ENCODE measurements at regions not wholly inside any gene's neighbourhood (a gene's known extent, or its start where the extent isn't known, plus 50 kb on each side); places are given as distances from the start of the nearest gene placed in this dataset.
"Not testable (repeated sequence)": the region's sequence is repeated elsewhere in the genome, so short reads cannot be mapped to it uniquely, and the experiment has no call there.

DNA sequence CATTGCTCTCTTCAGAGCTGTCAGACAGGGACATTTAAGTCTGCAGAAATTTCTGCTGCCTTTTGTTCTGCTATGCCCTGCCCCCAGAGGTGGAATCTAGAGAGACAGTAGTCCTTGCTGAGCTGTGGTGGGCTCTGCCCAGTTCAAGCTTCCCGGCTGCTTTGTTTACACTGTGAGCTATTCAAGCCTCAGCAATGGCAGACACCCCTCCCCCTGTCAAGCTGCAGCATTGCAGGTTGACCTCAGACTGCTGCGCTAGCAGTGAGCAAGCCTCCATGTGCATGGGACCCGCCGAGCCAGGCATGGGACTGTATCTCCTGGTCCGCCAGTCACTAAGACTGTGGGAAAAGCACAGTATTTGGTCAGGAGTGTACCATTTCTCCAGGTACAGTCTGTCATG, 53.6 kb upstream of the MAPK10 start:
- DNase-seq: not testable (repeated sequence)

GRCh38 chr4:86414686-86415085, 54.8 kb upstream of the MAPK10 start:
- DNase-seq: no peak

GRCh38 chr4:86416081-86416480, 56.2 kb upstream of the MAPK10 start:
- DNase-seq: no peak

DNA sequence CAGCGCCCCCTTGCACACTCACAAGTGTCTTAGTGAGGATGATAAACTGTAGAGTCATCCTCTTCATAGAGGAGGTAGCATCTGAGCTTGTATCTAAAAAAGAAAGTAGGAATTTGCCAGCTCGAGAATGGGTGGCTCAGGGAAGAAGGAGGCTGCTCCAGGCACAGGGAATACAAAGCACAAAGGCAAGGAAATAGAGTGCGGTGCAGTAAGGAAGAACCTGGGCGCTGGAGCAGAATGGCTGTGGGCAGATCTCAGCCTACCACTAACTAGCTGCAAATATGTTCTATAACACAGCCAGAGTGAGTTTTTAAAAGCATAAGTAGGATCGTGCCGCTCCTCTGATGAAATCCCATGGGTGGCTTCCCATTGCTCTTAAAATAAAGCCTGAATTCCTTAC, 61.6 kb upstream of the MAPK10 start:
- no peak for DNase-seq

DNA sequence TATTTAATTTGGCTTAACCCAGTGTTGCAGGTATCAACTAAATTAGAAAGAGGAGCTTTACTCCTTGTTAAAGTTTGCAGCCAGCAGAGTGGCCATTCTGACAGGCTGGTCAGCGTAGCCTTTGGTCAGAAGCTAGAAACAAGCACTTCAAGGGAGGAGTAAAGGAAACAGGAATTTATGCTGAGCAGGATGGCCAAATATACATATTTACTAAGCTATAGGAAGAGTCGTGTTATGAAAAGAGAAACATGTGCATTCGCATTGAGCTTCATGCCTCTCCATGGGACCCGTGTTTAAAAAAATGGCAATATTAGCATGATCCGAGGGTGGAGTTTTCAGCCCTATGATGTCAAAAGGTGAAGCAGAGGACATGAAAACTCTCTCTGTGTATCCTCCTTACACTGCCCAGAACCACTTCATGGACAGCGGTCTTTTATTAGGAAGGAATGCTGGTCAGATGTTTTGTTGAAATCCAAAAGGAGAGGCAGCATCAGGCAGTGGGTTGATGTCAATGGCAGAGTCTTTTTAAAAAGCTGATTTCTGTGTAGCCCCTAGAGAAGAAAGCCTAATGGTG, 71.8 kb upstream of the MAPK10 start:
- no peak for DNase-seq

DNA sequence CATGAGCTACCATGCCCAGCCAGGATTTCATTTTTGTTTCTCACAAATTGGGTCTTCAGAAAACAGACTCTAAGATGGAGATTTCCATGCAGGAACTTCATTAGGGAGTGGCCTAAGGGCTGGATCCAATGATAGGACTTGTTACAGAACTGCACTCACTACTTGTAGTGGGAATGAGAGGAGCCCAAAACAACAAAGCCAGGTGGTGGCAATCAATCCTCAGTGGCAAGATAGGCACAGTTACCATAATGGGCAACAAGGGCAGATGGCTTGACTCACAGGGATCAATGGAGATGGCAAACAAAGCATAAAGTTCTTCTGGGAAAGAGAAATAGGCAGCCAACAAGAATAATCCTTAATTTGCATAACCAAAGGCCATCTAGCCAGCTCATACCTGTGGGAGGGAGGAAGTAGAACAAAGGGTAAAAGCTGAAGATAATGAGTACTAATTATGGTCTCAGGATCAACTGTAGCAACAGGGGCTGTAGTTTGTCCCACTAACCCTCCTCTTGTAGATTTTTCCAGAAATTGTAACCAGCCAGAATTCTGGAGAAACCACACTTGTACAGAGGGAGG, 72.8 kb upstream of the MAPK10 start:
- no peak for DNase-seq

DNA sequence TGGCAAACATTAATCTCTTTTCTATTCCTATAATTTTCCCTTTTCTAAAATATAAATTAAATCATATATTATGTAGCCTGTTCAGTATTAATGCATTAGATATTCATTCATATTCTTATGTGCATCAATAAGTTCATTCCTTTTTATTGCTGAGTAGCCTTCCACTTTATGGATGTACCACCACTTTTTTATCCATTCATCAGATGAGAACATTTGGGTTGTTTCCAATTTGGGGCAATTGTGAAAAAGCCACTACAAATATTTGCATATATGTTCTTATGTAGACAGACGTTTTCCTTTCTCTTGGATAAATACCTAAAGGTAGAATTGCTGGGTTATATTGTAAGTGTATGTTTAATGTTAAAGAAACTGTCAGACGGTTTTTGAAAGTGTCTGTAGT, 79.4 kb upstream of the MAPK10 start:
- DNase-seq: no peak

DNA sequence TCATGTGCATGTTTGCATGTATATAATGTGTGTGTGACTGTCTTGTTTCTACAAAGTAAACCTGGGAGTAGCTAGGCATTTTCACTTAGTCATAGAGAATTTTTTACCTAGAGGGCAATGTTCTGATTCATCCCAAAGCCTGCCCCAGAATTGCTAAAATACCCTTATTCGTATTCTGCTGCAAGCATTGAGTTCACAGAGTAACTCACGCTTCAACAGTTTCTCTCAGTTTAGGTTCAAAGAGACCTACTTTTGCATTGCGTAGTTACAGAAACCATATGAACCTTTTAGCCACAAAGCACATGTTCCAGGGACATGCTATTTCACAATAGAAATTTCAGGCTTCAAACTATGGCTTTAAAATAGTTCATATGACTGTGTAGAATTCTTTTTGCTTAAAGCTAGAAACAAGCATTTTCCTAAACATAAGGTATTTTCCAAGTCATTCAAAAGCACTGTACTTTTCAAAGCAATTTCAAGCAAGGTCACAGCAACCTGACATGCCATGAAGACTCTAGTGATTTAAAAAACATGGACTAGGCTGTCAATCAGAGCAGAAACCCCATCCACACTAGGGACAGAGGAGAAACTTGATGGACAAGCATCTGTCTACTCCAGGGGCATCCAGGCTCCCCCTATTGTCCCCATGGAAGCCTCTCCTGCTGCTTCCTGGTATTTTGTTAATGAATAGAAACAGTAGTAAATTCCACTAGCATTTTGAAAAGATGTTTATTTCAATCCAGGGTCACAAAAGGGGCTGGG, 81.5 kb upstream of the MAPK10 start:
- DNase-seq: no peak

- no peak for DNase-seq
Observed at GRCh38 chr4:86442881-86443280, 83.0 kb upstream of the MAPK10 start.

DNA sequence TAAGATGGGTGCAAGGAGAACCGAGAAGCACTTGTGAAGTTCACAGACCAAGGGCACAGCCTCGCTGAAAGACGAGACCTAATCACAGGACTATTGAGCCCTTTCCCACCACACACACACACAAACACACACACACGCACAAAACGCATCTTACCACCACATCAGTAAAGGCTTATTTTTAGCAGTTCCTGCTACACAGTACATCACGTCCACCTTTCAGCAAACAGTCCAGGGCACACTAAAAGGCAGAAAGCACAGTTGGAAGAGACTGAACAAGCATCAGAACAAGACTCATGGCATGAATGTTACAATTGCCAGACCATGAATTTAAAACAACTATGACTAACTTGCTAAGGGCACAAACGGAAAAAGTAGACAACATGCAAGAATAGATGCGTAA, 83.6 kb upstream of the MAPK10 start:
- no peak for DNase-seq

GRCh38 chr4:86446996-86447395, 87.1 kb upstream of the MAPK10 start:
- no peak for DNase-seq

DNA sequence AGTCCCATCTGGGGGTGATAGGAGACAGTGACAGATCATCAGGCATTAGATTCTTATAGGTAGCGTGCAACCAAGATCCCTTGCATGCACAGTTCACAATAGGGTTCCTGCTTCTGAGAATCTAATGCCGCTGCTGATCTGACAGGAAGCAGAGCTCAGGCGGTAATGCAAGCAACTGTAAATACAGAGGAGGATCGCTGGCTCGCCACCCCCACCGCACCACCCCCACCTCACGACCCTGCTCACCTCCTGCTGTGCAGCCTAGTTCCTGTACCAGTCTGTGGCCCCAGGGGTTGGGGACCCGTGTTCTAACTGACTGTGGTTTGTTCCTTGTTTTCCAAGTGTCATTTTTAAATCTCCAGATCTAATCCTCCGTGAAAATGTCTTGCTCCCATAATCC, 89.0 kb upstream of the MAPK10 start:
- DNase-seq: no peak

DNA sequence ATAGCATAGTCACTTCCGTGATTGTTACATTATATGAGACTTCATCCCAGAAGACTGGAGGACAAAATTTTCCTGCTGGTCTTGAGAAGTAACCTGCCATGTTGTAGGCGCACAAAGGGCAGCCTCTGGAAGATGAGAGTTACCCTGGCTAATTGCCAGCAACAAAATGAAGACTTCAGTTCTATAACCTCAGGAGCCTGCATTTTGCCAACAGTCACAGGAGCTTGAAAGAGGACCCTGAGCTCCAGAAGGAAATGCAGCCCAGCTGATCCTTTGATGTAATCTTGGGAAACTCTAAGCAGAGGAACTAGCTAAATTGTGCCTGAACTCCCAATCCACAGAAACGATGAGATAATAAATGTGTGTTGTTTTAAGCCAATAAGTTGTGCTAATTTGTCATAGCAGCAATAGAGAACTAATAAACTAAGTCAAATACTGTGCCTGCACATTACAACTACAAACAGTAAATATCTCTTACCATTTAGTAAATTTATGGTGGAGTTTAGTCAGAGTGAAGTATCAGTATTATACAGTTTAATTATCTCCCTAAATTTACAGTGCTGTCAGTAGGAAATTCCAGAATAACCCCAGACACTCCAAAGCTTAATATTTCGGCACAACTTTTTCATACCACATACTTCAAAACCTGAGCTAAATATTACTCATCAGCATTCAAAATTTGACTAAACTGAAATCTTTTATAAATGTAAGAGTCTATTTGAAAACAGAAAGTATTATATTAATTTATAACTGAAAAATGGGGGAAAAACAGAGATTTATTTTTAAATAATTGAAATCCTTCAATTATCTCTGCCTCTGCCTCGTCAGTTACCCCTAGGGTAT, 90.1 kb upstream of the MAPK10 start:
- DNase-seq: no peak

DNA sequence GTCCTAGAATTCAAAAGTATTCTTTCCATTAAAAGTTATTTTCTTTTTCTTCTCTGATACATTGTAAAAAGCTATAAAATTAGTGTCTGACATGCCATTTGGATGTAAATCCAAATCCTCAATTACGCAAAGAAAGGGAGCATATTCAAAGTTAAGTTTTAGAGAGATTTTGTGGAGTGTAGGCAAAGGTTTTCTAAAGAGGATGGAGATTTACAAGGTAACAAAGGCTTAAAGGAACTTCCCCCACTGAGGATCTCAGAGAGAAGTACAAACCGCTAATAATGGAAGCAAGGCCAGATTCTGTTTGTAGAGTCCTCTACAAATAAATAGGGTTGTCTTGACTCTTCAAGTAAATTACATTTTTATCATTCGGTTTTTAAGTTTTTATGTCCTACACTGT, 91.0 kb upstream of the MAPK10 start:
- DNase-seq: no peak

- no peak for DNase-seq
Observed at GRCh38 chr4:86451560-86452330, 91.9 kb upstream of the MAPK10 start.

DNA sequence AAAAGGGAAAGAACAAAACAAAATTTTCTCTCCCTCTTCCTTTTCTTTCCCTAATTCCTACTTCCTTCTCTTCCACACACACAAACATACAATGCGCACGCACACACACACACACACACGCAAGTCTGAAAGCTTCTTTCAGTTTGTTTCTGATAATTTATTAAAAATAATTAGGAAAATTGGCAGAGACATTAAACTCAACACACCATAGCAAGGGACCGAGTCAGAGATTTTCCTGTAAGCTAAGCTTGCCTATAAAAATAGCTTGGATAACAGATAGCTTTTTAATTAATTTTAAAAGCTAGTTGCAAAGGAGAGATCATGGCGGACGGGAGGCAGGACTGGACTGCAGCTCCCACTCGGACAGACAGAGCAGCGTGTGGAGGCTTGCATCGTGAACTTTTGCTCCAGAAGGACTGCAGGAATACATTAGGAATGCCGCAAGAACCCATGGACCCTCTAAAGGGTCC, 92.6 kb upstream of the MAPK10 start:
- DNase-seq: no peak

- no peak for DNase-seq
Observed at GRCh38 chr4:86452924-86453531, 93.2 kb upstream of the MAPK10 start.

DNA sequence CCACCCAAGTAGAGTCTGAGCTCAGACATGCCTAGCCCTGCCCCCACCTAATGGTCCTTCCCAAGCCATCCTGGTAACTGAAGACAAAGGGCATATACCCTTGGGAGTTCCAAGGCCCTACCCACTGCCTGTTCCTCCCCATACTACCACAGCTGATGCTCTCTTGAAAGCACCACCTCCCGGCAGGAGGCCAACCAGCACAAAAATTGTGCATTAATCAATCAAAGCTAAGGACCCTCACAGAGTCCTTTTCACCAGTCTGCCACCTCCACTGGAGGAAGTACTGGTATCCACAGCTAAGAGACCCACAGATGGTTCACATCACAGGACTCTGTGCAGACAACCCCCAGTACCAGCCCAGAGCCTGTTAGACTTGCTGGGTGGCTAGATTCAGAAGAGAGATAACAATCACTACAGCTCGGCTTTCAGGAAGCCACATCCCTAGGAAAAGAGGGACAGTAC, 93.8 kb upstream of the MAPK10 start:
- DNase-seq: not testable (repeated sequence)

- DNase-seq: no peak
Observed at GRCh38 chr4:86461849-86462248, 102.0 kb upstream of the MAPK10 start.

- no peak for DNase-seq
Observed at GRCh38 chr4:86472377-86473019, 112.6 kb upstream of the MAPK10 start.

- DNase-seq: not testable (repeated sequence)
Observed at GRCh38 chr4:86478151-86478550, 116.0 kb upstream of the PTPN13 start.

GRCh38 chr4:86481440-86481839, 112.7 kb upstream of the PTPN13 start:
- DNase-seq: no peak
